Uterus (tissue), 2 donors: ENCODE measurements at regions not wholly inside any gene's neighbourhood (a gene's known extent, or its start where the extent isn't known, plus 50 kb on each side); places are given as distances from the start of the nearest gene placed in this dataset.

Experiments used
- POLR2A ChIP-seq, 2 donors: fragments of 450-650 bp; IDR thresholded peaks; one replicate each; pipeline ENCODE4 v1.6.1; 2016; ENCODE audit warnings: antibody characterized with exemption in 2 of 2, mild to moderate bottlenecking in 1 of 2, moderate library complexity in 1 of 2
- TF ChIP-seq, protein P1 (sequence below), 4 experiments: fragments of 200-600 bp in 2 of 4; fragments of 450-650 bp in 2 of 4; sonication (generic) in 2 of 4; IDR thresholded peaks; one replicate each; pipeline ENCODE4 v1.5.1; 2016 to 2019; ENCODE audit warnings: antibody characterized with exemption in 4 of 4, mild to moderate bottlenecking in 2 of 4, moderate library complexity in 1 of 4

DNA sequence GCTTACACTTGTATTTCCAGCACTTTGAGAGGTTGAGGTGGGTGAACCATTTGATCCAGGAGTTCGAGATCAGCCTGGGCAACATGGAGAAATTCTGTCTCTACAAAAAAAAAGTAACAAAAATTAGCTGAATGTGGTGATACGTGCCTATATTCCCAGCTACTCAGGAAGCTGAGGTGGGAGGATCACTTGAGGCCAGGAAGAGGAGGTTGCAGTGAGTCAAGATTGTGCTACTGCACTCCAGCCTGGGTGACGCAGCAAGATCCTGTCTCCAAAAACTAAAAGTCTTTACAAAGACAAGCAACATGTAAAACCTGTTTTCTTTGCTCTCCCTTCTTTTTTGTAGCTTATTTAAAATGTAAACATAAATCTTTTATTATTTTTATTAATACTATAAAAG is 1156.1 kb downstream of the FAT4 start:
- TF ChIP-seq, protein P1, sequence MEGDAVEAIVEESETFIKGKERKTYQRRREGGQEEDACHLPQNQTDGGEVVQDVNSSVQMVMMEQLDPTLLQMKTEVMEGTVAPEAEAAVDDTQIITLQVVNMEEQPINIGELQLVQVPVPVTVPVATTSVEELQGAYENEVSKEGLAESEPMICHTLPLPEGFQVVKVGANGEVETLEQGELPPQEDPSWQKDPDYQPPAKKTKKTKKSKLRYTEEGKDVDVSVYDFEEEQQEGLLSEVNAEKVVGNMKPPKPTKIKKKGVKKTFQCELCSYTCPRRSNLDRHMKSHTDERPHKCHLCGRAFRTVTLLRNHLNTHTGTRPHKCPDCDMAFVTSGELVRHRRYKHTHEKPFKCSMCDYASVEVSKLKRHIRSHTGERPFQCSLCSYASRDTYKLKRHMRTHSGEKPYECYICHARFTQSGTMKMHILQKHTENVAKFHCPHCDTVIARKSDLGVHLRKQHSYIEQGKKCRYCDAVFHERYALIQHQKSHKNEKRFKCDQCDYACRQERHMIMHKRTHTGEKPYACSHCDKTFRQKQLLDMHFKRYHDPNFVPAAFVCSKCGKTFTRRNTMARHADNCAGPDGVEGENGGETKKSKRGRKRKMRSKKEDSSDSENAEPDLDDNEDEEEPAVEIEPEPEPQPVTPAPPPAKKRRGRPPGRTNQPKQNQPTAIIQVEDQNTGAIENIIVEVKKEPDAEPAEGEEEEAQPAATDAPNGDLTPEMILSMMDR (IDR thresholded peaks at IDR 0.05) = no peak
- no peak for TF ChIP-seq POLR2A (IDR thresholded peaks at IDR 0.05)
